Activated CD4-positive, alpha-beta T cell treated with anti-CD3 and anti-CD28 coated beads, Interleukin-2, amount 10 ng/mL, durations not matched to agents 7 days and 5 days (primary cell): ENCODE measurements at regions not wholly inside any gene's neighbourhood (a gene's known extent, or its start where the extent isn't known, plus 50 kb on each side); places are given as distances from the start of the nearest gene placed in this dataset.
"Not testable (repeated sequence)": the region's sequence is repeated elsewhere in the genome, so short reads cannot be mapped to it uniquely, and the experiment has no call there.

ENCODE experiments used
- CTCF ChIA-PET: fragments of 350-600 bp; sonication (Branson Sonifier 250); formaldehyde crosslinking; loops from one replicate; lab custom pipeline; 2021; ENCODE audit warnings: antibody characterized with exemption; lab: Charles Lee
- POLR2A ChIA-PET: fragments of 350-600 bp; sonication (Branson Sonifier 250); formaldehyde crosslinking; loops from one replicate; lab custom pipeline; 2021; ENCODE audit warnings: antibody characterized with exemption; lab: Charles Lee
- DNase-seq: peaks from one replicate; pipeline ENCODE4 v3.0.0-alpha.2; 2020
- H3K27ac Mint-ChIP-seq: one replicate; pipeline ENCODE4 v1.8.0; 2021; ENCODE audit warnings: mild to moderate bottlenecking, moderate library complexity, mixed read lengths
- H3K27me3 Mint-ChIP-seq: one replicate; pipeline ENCODE4 v1.8.0; 2021; ENCODE audit warnings: mixed read lengths
- H3K36me3 Mint-ChIP-seq: one replicate; pipeline ENCODE4 v1.8.0; 2021; ENCODE audit warnings: low read depth, mixed read lengths
- H3K4me1 Mint-ChIP-seq: one replicate; pipeline ENCODE4 v1.8.0; 2021; ENCODE audit warnings: mixed read lengths
- H3K4me3 Mint-ChIP-seq: one replicate; pipeline ENCODE4 v1.8.0; 2021; ENCODE audit warnings: mild to moderate bottlenecking, moderate library complexity, mixed read lengths
- H3K9me3 Mint-ChIP-seq: one replicate; pipeline ENCODE4 v1.8.0; 2021; ENCODE audit warnings: mixed read lengths

DNA sequence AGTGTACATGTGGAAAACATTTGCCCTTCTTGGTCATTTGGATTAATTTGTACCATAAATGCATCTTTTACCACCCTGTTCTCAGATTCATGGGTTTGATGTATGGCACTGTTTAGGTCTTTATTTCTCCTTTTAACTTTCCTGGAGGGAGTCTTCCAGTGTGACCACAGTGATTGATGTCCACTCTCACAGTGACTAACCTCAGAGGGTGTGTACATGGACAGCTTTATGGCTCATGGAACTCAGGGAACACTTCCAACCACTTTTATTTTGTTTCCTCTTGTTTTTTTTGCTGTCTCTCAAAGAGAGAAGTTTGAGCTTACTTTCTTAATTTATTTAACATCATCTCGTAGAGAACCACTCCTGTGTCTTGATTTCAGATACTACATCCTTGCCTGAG lies 489.8 kb upstream of the CHD1 start:
- H3K36me3 Mint-ChIP-seq, H3K4me3 Mint-ChIP-seq, H3K4me1 Mint-ChIP-seq, POLR2A ChIA-PET, H3K27ac Mint-ChIP-seq, CTCF ChIA-PET, H3K9me3 Mint-ChIP-seq, DNase-seq, H3K27me3 Mint-ChIP-seq: not testable (repeated sequence)

DNA sequence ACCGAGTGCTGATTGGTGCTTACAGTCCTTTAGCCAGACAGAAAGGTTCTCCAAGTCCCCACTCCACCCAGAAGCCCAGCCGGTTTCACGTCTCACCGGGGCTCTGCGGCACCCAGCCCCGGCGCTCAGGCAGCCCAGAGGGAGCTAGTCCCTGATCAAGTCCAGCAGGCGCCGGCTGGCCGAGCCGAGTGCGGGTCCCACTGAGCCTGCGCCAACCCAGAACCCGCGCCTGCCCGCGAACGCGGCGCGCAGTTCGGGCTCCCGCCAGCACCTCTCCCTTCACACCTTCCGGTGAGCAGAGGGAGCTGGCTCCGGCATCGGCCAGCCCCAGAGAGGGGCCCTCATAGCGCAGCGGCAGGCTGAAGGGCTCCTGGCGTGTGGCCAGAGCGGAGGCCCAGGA lies 481.6 kb upstream of the CHD1 start:
- DNase-seq, H3K9me3 Mint-ChIP-seq, H3K4me1 Mint-ChIP-seq, H3K27ac Mint-ChIP-seq, CTCF ChIA-PET, POLR2A ChIA-PET, H3K4me3 Mint-ChIP-seq, H3K27me3 Mint-ChIP-seq, H3K36me3 Mint-ChIP-seq: not testable (repeated sequence)

DNA sequence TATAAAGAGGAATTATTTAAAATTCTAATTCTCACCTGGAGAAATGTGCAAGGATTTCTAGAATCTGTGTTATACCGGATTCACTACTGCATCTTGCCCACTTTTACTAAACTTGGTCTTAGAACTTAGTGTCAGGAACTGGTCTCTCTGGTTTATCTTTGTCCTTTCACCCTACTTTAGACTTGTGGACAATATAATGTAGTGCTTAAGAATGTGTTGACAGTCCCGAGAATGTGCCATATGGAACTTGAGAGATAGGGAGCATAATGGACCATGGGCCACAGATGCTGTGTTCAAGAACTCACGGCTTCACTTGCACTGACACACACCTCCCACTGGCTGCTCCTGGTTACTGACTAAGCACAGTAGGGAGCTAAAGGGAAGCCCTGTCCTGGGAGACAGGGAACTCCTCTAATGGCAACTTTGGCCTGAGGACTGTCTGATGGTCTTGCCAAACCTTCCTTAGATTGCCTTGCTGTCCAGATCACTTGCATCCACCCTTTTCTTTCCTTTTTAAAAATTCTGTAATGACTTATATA lies 476.0 kb upstream of the CHD1 start:
- H3K36me3 Mint-ChIP-seq, result not testable (repeated sequence)

DNA sequence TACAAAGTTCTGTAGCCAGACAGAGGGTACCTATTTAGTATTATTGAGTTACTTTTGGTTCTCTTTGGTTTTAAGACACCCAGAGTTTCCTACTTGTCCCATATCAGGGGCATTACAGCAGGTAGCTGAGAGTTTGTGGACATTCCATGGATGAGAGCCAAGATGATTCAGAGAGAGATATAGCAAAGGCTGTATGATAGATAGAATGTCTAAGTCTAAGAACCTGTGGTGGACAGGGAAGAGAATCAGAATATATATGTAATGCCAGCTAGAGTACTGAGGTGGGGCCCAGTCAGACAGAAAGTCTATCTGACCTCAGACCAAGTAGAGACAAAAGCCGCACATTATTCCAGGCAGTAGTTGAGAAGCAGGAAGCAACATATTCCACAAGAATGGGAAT lies 471.8 kb upstream of the CHD1 start:
- POLR2A ChIA-PET, H3K4me1 Mint-ChIP-seq, H3K36me3 Mint-ChIP-seq, H3K4me3 Mint-ChIP-seq, H3K9me3 Mint-ChIP-seq, H3K27me3 Mint-ChIP-seq, H3K27ac Mint-ChIP-seq, CTCF ChIA-PET, DNase-seq: not testable (repeated sequence)

More for the DNA sequence above, 476.0 kb upstream of the CHD1 start:
- H3K27me3 Mint-ChIP-seq, CTCF ChIA-PET, H3K4me1 Mint-ChIP-seq, H3K4me3 Mint-ChIP-seq, H3K9me3 Mint-ChIP-seq, DNase-seq, POLR2A ChIA-PET, H3K27ac Mint-ChIP-seq: not testable (repeated sequence)

DNA sequence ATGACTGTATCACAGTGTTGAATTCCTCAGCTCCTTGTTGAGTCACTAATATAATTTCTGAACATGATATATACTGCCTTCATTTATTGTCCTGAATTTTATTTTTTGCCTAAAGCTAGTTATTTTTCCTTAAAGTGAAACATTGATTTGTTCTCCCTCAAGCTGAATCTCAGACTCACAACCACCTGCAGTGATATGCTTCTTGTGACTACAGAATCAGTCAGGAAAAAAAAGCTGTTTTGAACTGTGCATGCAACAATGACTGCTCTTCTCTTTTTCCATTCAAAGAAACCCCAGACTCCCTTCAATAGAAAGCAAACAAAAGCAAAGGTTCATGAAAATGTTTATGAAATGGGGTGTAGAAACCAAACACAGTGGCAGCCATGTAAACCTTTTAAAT lies 470.2 kb upstream of the CHD1 start:
- no peaks in the 10 kb centered on the region for H3K36me3 Mint-ChIP-seq
- H3K4me3 Mint-ChIP-seq, result no peak overlapping the region
- no peak for DNase-seq
- no peaks in the 10 kb centered on the region for H3K4me1 Mint-ChIP-seq
- peaks cover 2% of the 10 kb centered on the region for H3K9me3 Mint-ChIP-seq
- no peaks in the 10 kb centered on the region for H3K27me3 Mint-ChIP-seq
- no peak overlapping the region for H3K27ac Mint-ChIP-seq
- ChIA-PET POLR2A (no interaction called here), CTCF (no interaction called here)

DNA sequence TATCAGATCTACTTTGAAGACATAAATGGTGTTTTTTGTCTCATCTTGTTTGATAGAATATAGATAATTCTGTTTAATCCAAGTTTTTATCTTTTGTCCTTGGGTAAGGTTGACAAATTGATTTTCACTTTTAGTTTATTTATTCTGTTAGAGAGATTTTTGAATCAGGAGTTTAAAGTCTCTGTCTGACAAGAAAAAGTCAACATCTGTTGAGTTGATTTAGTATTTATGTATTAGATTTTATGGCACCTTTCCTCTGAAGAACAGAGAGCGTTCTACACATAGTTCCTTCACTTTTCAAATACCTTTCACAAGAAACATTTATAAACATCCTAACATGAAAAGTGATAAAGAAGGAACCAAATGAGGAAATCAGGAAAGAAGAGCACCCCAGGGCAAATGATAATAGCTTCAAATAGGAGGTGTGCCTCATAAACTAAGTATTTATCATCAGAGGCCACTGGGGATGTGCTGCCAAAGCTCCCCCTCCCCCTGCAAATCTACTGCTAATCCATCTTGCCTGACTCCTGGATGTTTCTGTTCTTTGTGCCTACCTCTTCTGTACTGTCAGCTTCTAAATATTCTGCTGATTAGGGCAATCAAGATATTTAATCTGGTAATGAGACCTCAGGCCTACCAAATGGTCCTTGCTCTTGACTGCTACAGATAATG lies 457.7 kb upstream of the CHD1 start:
- ChIA-PET CTCF (no interaction called here), POLR2A (no interaction called here)
- Mint-ChIP-seq H3K27me3 (no peaks in the 10 kb centered on the region), H3K27ac (no peak overlapping the region), H3K4me1 (no peaks in the 10 kb centered on the region), H3K4me3 (no peak overlapping the region), H3K36me3 (no peaks in the 10 kb centered on the region), H3K9me3 (peaks cover 6% of the 10 kb centered on the region)
- DNase-seq, result no peak

DNA sequence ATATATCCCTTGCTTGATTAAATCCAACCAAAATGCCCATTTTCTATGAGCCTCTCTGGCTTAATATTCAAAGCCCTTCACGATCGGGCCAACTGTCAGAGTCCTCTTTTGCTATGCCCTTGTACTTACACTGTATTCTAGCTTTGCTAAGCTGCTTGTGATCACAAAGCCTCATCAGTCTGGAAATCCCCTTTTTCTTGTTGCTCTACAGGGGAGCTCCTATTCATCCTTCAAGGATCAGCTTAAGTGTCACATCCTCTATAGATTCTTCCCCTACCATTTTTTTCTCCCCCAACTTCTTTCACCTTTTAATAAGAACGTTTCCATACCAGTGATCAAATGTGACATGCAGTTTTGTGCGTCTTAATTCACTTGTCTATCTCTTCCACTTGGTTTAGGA lies 450.4 kb upstream of the CHD1 start:
- peaks cover 6% of the 10 kb centered on the region for H3K9me3 Mint-ChIP-seq
- H3K4me1 Mint-ChIP-seq, result no peaks in the 10 kb centered on the region
- CTCF ChIA-PET, result no interaction called here
- H3K36me3 Mint-ChIP-seq, result no peaks in the 10 kb centered on the region
- POLR2A ChIA-PET, result no interaction called here
- DNase-seq, result no peak
- H3K4me3 Mint-ChIP-seq, result no peak overlapping the region
- H3K27me3 Mint-ChIP-seq, result no peaks in the 10 kb centered on the region
- H3K27ac Mint-ChIP-seq, result no peak overlapping the region

DNA sequence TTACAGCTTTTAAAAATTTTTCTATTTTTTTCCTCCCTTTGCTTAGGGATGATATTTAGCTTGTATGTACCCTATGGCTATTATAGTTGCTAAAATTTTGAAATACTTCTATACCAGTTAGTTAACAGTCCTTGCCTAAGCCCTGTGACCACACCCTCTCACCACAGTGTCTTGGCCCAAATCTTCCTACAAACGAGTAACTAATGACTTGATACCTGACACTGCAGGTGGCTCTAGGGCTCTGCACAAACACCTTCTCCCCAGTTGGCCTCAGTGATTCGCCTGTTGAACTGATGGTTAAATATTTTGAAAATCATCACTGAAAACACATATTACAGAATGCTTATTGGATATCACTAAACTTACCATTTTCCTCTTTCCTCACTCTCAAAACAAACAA lies 449.6 kb upstream of the CHD1 start:
- no peak for DNase-seq
- Mint-ChIP-seq H3K4me3 (no peak overlapping the region), H3K4me1 (no peaks in the 10 kb centered on the region), H3K27ac (no peak overlapping the region), H3K9me3 (peaks cover 3% of the 10 kb centered on the region), H3K36me3 (no peaks in the 10 kb centered on the region), H3K27me3 (no peaks in the 10 kb centered on the region)
- CTCF ChIA-PET, result no interaction called here
- POLR2A ChIA-PET, result no interaction called here

DNA sequence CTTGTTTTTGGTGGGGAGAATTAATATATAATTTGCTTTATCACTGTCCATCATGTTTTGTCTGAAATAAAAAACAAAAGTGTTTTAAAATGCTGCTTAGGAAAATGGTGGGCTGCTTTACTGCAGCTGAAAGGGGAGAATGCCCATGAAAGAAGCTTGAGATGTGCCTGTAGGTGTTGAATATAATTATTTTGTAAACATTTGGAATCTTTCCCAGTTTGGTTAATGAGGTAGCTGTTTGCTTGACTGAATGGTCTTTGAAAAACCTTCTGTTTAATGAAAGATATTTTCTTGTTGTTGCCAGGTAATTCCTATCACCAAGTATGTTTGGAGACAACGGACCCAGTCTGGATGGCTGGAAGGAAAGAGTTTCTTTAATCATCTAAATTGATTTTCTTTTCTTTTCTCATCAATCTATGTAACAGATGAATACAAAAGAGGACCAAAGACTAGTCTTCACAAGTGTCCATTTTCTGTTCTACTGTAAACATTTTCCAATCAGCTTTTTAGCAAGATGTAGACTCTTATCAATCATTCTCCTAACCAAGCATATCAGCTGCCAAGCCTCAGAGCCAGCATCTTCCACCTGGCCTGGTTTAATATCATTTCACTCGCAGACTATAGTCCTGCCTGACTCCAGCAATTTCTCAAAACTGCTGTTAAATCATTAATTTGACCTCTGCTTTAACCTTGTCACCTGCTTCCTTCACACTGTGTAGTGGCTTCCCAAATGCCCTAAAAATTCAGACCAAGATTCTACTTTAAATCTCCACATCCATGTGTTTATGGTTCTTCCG lies 441.2 kb upstream of the CHD1 start:
- H3K4me1 Mint-ChIP-seq, result no peaks in the 10 kb centered on the region
- no peaks in the 10 kb centered on the region for H3K27me3 Mint-ChIP-seq
- no peak overlapping the region for H3K4me3 Mint-ChIP-seq
- H3K36me3 Mint-ChIP-seq, result no peaks in the 10 kb centered on the region
- no peak for DNase-seq
- no peaks in the 10 kb centered on the region for H3K9me3 Mint-ChIP-seq
- ChIA-PET POLR2A (no interaction called here), CTCF (no interaction called here)
- H3K27ac Mint-ChIP-seq, result no peak overlapping the region

DNA sequence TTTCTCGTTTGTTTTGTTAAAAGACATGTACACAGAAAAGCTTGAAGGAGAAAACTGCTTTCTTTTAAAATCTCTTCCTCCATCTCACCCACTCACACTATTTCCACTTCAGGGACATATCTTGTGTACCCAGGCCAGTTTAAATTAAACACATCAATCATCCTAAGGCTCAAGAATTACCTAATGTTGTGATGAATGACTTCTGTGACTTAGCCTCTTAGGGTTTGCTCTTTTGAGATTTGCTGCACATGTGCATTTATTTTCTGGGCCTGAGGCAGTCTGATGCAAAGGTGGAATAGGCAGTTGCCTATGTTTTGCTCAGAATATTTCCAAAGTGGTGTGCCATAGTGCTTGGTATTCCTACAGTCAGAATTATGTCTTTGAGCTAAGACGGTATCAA lies 439.9 kb upstream of the CHD1 start:
- Mint-ChIP-seq H3K36me3 (no peaks in the 10 kb centered on the region), H3K4me1 (no peaks in the 10 kb centered on the region), H3K4me3 (no peak overlapping the region), H3K27ac (no peak overlapping the region), H3K9me3 (no peaks in the 10 kb centered on the region), H3K27me3 (no peaks in the 10 kb centered on the region)
- ChIA-PET POLR2A (no interaction called here), CTCF (no interaction called here)
- no peak for DNase-seq

DNA sequence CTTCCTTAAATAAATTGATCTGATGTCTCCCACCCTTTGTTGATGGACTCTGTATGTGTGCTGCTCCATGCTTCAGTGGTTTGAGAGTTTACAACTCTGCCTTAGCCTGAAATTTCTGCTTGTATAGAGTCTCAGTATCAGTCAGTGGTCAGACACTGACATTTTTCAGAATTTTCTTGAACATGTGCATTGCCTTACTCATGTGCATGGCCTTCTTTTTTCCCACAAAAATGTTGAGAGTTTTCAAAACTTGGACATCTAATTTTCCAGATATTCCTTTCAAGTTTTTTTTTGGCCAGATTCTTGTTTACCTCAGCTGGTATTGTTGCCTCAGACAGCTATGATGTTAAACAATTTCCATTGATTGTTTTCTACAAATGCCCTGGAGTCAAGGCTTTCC lies 427.1 kb upstream of the CHD1 start:
- Mint-ChIP-seq H3K4me3 (no peak overlapping the region), H3K9me3 (no peaks in the 10 kb centered on the region), H3K27me3 (no peaks in the 10 kb centered on the region), H3K27ac (no peak overlapping the region), H3K4me1 (no peaks in the 10 kb centered on the region), H3K36me3 (no peaks in the 10 kb centered on the region)
- CTCF ChIA-PET, result no interaction called here
- POLR2A ChIA-PET, result no interaction called here
- DNase-seq, result no peak

DNA sequence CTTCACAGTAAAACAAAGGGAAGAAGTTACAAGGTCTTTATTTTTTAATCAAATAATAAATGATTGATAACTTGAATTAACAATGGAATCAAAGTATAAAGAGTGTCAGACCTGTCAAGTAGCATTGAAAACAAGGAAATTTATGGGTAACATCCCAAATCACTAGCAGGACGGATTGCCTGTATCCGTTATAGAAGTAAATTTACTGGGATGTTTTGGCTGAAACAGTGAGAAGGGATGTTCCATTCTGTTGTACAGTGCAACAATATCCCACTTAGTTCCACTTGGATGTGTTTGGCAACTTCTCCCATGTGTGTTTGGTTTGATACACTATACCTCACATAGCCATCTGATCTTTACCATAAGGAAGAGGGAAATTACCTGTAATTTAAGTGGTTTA lies 421.0 kb upstream of the CHD1 start:
- Mint-ChIP-seq H3K27ac (no peak overlapping the region), H3K4me3 (no peak overlapping the region), H3K4me1 (no peaks in the 10 kb centered on the region), H3K27me3 (no peaks in the 10 kb centered on the region), H3K36me3 (no peaks in the 10 kb centered on the region), H3K9me3 (no peaks in the 10 kb centered on the region)
- ChIA-PET POLR2A (no interaction called here), CTCF (no interaction called here)
- DNase-seq, result no peak

DNA sequence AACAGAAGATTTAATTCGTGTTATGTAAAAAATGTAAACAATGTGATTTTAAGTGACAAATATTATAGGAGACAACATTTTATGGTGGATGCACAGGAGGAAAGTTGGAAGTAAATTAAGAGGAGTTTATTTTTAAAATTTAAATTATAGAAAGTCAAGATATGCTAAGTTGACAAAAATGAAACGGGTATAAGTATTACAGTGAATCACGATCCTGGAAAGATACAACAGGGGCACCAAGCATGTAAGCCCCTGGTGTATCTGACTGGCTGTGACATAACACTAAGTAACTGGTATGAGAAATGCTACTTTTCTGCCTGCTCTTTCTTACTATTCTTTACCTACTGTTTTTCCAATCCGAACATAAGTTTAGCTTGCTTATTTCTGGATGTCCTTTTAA lies 419.8 kb upstream of the CHD1 start:
- Mint-ChIP-seq H3K27ac (no peak overlapping the region), H3K36me3 (no peaks in the 10 kb centered on the region), H3K9me3 (no peaks in the 10 kb centered on the region), H3K4me3 (no peak overlapping the region), H3K4me1 (no peaks in the 10 kb centered on the region), H3K27me3 (no peaks in the 10 kb centered on the region)
- no peak for DNase-seq
- CTCF ChIA-PET, result no interaction called here
- POLR2A ChIA-PET, result no interaction called here

DNA sequence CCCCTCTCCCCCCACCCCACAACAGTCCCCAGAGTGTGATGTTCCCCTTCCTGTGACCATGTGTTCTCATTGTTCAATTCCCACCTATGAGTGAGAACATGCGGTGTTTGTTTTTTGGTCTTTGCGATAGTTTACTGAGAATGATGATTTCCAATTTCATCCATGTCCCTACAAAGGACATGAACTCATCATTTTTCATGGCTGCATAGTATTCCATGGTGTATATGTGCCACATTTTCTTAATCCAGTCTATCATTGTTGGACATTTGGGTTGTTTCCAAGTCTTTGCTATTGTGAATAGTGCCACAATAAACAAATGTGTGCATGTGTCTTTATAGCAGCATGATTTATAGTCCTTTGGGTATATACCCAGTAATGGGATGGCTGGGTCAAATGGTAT lies 411.0 kb upstream of the CHD1 start:
- H3K27me3 Mint-ChIP-seq, H3K4me3 Mint-ChIP-seq, H3K27ac Mint-ChIP-seq, POLR2A ChIA-PET, H3K4me1 Mint-ChIP-seq, DNase-seq, CTCF ChIA-PET, H3K9me3 Mint-ChIP-seq, H3K36me3 Mint-ChIP-seq: not testable (repeated sequence)
